Stimulated activated CD4-positive, alpha-beta T cell treated with anti-CD3 and anti-CD28 coated beads, Interleukin-2, amount 100 ng/mL, for 24 hours (primary cell): ENCODE measurements at regions not wholly inside any gene's neighbourhood (a gene's known extent, or its start where the extent isn't known, plus 50 kb on each side); places are given as distances from the start of the nearest gene placed in this dataset.
"Not testable (repeated sequence)": the region's sequence is repeated elsewhere in the genome, so short reads cannot be mapped to it uniquely, and the experiment has no call there.

Source experiments
- DNase-seq, 2 donors: peaks; one replicate each; pipeline ENCODE4 v3.0.0-alpha.2; 2020

GRCh38 chr5:45062044-45062443, 253.3 kb downstream of the MRPS30 start:
- no peak for DNase-seq

- DNase-seq, result no peak
Measured at GRCh38 chr5:45081082-45081481, 272.3 kb downstream of the MRPS30 start.

DNA sequence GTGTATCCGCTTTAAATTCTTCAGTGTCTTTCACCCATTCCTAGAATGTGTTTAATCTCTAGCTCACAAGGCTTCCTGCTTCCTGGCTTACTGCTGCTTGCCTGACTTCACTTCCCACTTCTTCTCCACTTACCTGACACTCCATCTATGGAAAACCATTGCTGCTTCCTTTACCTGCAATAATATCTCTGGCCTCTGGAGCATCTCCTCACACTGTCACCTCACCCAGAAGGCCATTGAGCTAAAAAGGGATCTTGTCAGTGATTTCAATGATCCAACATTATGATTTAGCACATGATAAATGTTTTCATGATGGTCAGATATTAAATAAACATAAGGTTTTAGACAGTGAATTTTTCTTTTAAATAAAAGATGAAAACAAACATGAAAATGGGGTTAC, 281.1 kb downstream of the MRPS30 start:
- no peak for DNase-seq

DNA sequence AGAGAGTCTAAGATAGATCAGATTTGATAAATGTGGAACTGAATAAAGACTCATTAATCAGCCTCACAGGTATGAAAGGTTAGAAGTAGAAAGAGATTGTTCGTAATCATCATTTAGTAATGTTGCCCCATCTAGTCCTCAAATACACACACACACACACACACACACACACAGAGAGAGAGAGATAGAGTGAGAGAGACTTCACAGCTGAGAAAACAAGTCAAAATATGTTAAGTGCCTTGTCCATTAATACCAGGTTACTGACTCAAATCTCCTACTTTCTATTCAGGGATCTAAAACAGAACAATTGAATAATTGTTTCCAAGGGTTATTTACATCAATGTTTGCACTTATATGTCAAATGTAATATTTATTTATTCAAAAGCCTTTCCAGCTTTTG, 284.6 kb downstream of the MRPS30 start:
- DNase-seq, result no peak

DNA sequence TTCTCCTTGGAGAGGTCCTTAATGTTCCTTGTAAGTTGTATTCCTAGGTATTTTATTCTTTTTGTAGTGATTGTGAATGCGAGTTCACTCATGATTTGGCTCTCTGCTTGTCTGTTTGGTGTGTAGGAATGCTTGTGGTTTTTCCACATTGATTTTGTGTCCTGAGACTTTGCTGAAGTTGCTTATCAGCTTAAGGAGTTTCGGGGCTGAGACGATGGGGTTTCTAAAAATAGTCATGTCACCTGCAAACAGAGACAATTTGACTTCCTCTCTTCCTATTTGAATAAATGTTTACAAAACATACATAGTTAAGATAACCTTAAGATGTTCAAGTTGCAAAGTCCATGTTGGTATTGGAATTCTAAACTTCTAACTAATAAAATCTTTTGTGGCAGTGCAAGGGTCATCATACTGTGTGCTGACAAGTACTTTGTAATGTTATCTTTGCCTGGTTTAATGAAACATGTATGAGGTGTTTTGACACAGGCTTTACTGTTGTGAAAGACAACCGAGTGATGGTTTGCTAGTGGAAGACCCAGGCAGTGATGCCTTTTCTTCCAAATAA, 286.2 kb downstream of the MRPS30 start:
- DNase-seq, result no peak

GRCh38 chr5:45098483-45098882, 289.7 kb downstream of the MRPS30 start:
- DNase-seq, result no peak

DNA sequence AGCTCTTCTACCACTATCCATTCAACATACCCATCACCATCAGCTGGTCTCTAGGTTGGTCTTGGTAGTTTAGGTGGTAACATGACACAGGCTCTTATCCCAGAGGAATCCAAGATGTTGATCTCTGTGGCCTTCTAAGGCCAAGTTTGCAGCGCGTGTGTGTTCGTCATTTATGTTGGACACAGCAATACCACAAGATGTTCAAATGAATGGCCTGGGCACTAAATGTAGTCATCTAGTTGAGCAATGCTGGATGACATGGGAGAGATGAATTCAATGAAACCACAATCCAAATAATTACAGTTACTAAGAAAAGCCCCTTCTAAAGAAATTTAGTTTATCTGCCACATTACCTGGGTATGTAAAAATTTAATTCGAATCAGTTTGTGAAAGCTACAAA, 292.4 kb downstream of the MRPS30 start:
- no peak for DNase-seq

DNA sequence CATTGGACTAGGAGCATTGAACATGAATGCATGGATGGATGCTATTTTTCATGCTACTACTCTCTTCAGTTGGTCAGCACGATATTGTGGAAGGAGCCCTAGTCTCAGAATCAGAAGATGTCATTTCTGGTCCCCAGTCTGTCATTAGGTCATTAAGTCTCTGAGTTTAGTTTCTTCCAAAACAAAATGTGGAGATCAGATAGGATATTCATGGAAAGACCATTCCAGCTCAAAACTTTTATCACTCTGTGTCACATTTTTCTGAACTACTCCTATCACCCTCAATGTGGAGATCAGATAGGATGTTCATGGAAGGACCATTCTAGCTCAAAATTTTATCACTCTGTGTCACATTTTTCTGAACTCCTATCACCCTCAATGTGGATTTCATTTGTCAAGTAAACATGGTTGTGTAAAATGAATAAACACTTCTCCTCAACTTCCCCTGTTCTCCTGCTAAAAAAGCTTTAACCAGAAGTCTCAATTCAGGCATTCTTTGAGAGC, 296.8 kb downstream of the MRPS30 start:
- no peak for DNase-seq

- no peak for DNase-seq
Measured at GRCh38 chr5:45109062-45109461, 300.3 kb downstream of the MRPS30 start.

GRCh38 chr5:45109636-45110035, 300.9 kb downstream of the MRPS30 start:
- DNase-seq, result no peak

- no peak for DNase-seq
Measured at GRCh38 chr5:45110399-45110798, 301.7 kb downstream of the MRPS30 start.

DNA sequence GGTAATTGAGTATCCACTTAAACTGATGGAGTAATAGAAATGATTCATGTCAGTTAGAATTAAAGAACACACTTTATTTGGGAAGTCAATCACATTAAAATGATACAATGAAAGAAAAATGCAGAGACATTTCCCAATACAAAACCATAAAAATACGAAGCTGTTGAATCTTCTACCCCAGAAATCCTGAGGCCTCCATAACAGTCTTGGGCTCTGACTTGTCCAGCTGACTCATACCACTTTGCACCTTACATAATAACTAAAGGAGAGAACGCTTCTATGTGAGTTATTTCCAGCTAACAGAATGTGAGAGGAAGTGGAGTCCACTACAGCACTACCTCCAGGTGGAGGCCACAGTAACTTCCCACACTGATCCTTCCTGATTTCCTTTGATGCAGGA, 305.0 kb downstream of the MRPS30 start:
- DNase-seq, result no peak

DNA sequence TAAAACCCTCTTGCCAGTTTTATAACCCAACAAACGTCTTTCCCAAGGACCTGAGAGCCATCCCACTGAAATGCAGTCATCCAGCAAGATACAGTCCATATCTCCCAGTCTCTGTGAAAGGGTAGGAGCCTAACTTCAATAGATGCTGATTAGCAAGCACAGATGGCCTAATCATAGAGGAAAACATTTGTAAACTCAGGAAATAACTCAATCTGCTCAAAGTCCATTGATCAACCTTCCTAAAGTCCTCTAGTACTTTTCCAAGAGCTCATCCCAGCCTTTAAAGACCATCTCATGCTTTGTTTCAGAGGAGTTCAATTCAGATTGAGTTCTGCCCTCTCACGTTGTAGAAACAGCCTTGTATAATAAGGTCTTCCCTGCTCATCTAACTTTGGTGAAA, 324.2 kb downstream of the MRPS30 start:
- DNase-seq, result no peak

DNA sequence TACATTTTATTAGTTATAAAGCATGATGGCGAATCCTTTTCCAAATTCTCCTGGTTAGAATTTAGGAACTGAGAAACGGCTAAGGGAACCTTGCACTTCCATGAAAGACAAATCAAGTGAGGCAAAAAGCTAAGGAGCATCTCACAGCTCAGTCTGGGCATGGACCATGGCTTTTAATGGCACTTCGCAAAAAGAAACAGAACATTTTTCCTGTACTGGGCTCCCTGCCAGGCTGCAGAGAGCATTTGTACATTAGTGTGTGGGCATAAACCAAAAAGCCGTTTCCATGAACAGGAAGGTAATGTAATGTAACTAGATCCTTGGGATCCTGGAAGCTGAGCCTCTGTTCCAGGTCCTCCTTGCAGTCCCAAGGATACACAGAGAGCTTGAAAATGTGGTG, 354.2 kb downstream of the MRPS30 start:
- no peak for DNase-seq

DNA sequence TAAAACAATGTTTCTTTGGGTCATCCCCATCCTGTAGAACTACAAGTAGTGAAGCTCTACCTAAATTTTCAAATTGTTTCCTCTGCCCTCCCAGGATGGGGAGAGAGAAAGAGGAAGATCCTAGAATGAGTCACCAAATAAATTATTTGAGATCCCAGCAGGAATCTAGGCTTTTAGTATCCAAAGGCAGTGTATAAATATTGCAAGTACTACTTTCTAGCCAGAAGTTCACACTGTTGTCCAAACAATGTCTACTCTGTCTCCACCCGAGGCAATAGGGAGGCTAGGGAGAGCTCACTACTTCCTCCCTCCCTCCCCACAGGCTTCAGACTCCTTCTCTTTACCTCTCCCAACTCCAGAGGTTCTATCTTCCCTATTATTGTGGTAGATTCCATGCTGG, 362.8 kb downstream of the MRPS30 start:
- no peak for DNase-seq

GRCh38 chr5:45172634-45173033, 363.9 kb downstream of the MRPS30 start:
- DNase-seq, result not testable (repeated sequence)

DNA sequence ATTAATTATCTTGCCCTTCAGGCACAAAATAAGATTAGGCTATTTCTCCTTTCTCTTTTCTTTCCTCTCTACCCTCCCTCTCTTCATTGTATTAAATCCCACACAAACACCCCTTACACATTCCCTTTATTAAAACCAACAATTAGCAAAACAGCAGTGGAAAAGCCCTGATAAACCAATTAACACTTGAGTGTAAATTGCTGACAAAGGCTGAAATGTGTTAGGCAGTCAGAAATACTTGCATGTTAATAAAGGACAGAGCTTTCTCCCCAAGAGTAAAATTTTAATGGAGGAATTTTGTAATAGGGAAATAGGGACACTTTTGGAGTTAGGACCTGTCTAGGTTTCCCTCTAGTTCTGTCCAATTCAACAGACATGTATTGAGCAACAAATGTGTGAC, 370.9 kb downstream of the MRPS30 start:
- no peak for DNase-seq

GRCh38 chr5:45189042-45189441, 380.3 kb downstream of the MRPS30 start:
- no peak for DNase-seq

GRCh38 chr5:45189481-45189880, 380.7 kb downstream of the MRPS30 start:
- DNase-seq, result no peak

DNA sequence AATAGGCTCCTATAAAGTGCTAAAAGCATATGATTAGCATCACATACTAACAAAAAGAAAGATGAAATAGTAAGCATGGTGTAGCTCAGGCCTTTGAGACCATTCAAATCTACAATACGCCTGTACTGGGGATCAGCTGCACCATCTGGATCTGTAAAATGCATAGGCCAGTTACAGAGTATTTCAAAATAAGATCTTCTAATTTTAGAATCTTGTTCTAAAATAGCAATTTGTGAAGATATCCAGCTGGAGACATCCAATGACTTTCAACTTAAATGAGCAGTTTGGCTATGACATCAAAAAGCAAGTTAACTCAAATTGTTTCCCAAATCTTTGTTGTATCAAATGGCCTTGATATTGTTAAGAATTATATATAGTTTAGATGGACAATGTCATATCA, 386.3 kb downstream of the MRPS30 start:
- no peak for DNase-seq
